SW 1271 (cell line): ENCODE measurements at regions not wholly inside any gene's neighbourhood (a gene's known extent, or its start where the extent isn't known, plus 50 kb on each side); places are given as distances from the start of the nearest gene placed in this dataset.

Experiments
- DNase-seq, 2 experiments: peaks; one replicate each; lab custom pipeline; 2025; lab: John Stamatoyannopoulos, UW

DNA sequence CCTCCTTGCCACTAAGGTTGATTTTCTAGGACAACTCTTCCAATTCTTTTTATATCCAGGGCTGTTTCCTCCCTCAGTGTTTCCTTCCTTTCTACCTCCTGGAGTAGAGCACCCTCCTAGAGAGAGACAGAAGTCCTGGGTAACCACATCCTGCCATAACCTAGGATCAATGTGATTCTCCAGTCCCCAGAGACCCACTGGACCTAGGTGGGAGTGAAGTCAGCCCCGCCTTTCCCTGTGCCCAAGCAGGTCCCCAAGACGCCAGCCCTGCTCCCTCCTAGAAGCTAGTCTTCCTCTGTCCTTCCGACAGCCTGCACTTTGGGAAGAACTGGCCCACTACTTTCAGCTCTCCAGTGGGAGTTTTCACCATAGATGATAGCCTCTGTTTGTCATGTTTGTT lies 166.8 kb upstream of the PLEKHG7 start:
- no peak for DNase-seq

DNA sequence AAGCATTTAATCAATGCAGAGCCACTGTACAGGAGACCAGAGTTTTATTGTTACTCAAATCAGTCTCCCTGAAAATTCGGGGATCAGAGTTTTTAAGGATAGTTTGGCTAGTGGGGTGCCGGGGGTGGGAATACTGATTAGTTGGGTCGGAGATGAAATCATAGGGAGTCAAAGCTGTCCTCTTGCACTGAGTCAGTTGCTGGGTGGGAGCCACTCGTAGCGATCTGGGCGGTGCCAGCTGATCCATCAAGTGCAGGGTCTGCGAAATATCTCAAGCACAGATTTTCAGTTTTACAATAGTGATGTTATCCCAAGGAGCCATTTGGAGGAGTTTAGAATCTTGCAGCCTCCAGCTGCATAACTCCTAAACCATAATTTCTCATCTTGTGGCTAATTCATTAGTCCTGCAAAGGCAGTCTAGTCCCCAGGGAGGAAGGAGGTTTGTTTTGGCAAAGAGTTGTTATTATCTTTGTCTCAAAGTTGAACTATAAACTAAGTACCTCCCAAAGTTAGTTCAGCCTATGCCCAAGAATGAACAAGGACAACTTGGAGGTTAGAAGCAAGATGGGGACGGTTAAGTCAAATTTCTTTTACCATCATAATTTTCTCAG lies 169.4 kb upstream of the PLEKHG7 start:
- DNase-seq: no peak

DNA sequence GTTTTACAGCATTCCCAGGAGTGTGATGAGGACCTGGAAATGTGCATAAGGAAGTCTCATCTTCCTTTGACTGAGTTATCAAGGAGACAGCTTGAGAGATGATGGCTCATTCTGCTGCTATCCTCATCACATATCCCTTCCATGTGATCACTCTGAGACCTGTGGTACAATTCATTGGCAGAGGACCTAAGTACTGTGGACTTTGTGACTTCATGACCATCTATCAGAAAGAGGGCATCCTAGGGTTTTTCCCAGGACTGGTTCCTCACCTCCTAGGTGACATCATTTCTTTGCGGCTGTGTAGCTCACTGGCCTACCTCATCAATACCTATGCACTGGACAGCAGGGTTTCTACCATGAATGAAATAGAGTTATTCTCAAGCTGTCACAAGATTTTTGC lies 172.1 kb upstream of the PLEKHG7 start:
- no peak for DNase-seq

DNA sequence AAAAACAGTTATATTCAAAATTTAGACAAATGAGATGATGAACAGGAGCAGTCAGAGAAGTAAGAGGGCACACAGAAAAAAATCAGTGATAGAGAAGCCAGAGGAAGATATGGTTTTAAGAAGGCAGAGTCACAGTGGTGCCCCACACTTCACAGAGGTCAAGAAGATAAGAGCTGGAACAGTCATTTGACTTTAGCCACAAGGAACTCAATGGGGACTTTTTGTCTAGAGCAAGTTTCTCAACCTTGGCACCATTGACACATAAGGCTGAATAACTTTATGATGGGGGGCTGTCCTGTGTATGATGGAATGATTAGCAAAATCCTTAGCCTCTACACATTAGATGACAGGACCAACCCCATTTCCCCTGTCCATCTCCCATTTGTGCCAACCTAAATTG lies 172.8 kb upstream of the PLEKHG7 start:
- no peak for DNase-seq

DNA sequence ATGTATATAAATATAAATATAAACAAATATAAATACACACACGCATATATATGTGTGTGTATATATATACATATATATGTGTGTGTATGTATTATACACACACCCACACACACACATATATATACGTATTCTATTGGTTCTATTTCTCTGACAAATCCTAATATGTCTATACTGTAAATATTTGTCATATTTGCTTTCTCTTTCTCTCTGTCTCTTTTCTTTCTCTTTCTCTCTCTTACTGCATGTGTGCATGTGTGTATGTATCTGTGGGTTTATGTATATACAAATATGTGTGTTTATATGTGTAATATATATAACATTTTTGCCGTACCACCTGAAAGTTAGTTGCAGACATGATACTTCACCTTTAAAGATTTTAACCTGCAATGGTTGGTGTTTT lies 174.2 kb upstream of the PLEKHG7 start:
- no peak for DNase-seq

DNA sequence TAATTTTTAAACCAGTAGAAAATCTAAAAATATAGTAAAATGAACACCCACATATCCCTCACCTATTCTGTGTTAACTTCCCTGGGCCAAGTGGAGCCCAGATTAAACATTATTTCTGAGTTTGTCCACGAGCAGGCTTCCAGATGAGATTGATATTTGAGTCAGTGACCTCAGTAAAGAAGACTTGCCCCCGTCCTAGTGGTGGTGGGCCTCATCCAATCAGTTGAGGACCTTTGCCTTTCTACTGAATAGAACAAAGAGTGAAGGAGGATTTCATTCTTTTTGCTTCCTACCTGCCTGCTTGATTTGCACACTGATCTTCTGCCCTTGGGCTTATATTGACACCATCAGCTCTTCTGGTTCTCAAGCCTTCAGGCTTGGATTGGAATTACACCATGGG lies 174.7 kb upstream of the PLEKHG7 start:
- DNase-seq: no peak

DNA sequence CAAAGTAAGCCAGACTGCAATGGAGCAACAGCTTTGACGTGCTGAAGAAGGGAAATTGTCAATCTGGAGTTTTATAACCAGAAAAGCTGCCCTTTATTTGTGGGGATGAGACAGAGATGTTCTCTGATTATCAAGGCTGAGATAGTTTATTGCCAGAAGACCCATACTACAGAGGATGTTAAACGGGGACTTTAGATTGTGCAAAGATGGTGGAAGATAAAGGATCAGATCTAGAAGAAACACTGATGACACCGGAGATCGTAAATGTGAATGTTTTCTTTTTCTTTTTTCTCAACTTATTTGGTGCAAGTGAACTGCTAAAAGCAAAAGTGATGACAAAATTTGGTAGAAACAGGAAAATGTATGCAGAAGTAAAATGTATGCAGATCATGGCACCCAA lies 178.3 kb upstream of the PLEKHG7 start:
- DNase-seq: no peak

DNA sequence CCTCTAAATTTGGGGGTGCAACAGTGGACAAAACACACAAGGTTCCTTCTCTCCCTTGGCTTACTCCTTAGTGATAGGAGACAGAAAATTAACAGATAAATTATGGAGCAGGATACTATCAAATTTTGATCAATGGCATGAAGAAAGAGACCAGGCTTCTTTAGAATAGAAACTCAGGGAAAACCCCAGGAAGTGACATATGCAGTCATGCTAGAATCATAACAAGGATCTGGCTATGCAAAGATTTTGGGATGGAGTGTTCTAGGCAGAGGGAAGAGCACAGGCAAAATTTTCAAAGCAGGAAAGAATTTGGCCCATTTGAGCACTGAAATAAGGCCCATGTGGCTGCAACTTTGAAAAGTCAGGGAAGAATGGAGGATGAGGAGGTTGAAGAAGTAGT lies 182.3 kb upstream of the PLEKHG7 start:
- DNase-seq: no peak

DNA sequence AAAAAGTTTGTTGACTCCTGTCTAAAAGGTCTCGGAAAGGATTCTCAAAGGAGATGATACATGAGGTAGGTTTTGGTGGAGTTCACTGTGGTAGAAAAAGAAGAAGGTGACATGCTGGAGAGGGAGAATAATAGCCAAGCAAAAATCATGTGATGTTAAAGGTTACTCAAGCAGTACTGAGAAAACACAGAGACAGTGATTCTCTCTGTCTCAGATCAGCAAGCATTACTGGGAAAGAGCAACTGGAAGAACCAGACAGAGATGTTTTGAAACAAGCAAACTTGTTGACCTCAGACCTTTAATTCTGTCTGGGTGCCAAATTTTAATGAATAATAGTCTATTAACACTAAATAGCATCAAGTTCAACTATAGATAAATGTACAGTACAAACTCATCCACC lies 183.5 kb upstream of the PLEKHG7 start:
- no peak for DNase-seq

DNA sequence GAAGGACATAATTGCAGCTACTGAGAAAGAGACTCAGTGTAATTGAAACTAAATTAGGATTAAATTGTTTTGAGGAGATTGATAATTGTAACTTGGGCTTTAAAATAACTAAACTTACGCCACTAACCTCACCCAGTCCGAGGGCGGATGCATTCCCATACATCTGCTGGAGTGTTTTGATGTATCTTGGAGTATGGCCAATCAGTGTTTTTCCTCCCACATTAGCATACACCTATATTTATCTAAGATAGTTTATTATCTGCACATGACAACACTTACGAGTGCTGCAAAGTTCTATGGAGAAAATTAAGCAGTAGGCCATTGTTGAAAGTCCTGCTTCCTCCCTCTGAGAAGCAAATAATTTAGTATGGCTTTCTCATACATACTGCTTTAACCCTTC lies 184.7 kb upstream of the PLEKHG7 start:
- no peak for DNase-seq

DNA sequence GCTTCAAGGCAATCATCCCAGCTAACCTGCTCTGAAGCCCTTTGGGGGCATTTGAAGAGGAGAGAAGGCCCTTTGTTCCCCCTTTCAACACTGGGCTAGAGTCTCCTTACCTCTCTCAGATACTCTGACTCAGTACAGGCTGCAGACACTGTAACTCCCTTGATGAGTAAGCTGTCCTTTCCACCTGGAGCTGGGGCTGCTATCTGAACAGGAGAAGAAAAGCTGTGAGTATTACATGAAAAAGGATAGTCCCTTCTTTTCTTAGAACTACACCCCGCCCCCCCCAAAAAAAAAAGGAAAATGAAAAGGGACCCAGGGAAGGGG lies 186.6 kb upstream of the PLEKHG7 start:
- DNase-seq: no peak

DNA sequence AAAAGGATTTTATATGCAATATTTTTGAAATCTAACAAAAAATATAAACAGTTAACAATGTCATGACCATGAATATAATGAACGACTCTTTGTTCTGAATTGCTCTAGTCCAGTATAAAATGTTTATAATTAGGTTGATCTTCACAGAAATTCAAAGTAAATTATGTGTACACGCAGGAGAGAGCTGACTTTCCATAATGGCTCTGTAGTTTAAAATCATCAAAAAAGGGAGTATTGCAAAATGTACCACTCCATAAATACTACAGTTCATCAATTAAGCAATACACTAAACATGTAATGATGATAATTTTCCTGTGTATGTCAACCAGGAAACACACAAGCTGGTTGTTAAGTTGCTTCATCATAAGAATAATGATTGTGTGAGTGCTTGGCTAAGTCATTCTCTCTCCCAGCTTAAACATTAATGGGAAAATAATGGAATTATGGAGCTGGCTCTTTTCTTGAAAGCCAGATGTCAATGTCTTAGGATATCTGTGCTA lies 189.5 kb upstream of the PLEKHG7 start:
- DNase-seq: no peak

DNA sequence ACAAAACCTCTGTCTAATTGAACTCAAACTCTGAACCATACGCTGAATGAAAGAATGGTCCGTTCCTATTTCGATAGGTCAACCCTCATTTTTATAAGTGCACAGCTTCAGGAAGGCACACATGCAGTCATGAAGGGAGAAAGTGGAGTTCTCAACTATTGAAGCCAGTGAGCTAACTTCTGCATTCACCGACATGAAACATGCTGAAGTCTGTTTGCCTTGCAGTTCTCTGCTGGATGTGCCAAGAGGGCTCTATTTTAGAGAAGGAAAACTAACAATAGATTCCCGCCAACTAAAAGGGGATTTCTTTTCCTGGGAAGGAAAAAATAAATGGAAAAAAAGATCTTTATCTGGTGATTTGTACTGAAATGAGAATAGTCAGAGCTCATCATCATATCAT lies 191.0 kb upstream of the PLEKHG7 start:
- DNase-seq: no peak

DNA sequence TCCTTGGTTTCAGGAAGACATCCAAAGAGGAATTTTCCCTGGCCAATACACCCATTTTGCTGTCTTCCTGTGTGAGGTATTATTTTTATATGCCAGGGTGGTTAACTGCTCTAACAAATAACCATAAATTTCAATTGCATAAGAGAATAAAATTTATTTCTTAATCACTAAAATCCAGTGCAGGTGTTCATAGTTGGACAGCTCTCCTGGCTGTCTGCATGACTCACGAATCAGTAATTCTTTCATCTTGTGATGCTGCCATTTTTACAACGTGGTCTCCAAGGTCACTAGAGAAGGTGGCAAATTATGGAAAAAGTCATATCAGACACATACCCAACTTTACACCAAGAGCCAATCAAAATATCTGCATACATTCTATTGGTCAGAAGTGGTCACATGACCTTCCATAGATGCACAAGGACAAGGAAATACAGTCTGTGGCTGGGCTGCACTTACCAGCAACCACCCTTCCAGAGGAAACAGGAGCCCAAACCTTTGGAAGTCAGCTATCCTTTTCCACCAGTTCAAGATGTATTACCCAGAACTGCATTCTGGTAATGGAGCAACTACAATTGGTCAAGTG lies 193.5 kb upstream of the PLEKHG7 start:
- DNase-seq: no peak

DNA sequence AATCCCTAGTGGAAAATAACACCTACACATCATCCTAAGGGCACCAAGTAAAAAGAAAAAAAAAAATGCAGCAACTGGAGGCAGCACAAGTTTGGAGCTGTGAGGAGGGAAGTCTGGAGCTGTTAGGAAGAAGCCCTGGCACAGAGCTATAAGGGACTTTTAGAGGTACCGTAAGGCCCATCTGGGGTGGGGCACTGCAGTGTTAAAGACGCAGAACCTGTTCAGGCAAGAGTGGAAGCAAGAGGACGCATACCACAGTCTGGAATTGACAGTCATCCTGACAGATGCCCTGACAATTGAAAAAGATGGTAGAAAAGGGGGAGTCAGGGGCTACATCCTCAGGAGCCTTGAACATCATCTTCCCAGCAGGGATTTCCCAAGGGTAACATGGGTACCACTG lies 195.9 kb upstream of the PLEKHG7 start:
- no peak for DNase-seq

DNA sequence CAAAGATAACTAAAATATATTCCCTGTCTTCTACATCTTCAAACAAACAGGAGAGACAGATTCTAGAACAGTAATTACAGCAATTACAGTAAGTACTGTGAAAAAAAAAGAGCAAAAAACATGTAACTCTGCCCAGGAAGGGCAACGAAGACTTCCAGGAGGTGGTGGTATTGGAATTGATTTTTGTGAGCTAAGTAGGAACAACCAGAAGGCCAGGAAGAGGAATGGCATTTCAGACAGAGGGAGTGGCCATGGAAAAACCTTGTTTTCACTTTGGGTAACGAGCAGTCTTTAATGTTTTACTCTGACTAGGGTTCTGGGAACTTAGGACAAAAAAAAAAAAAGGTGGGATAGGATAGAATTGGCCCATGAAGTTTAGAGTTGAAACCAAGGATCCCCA lies 196.3 kb upstream of the PLEKHG7 start:
- no peak for DNase-seq

DNA sequence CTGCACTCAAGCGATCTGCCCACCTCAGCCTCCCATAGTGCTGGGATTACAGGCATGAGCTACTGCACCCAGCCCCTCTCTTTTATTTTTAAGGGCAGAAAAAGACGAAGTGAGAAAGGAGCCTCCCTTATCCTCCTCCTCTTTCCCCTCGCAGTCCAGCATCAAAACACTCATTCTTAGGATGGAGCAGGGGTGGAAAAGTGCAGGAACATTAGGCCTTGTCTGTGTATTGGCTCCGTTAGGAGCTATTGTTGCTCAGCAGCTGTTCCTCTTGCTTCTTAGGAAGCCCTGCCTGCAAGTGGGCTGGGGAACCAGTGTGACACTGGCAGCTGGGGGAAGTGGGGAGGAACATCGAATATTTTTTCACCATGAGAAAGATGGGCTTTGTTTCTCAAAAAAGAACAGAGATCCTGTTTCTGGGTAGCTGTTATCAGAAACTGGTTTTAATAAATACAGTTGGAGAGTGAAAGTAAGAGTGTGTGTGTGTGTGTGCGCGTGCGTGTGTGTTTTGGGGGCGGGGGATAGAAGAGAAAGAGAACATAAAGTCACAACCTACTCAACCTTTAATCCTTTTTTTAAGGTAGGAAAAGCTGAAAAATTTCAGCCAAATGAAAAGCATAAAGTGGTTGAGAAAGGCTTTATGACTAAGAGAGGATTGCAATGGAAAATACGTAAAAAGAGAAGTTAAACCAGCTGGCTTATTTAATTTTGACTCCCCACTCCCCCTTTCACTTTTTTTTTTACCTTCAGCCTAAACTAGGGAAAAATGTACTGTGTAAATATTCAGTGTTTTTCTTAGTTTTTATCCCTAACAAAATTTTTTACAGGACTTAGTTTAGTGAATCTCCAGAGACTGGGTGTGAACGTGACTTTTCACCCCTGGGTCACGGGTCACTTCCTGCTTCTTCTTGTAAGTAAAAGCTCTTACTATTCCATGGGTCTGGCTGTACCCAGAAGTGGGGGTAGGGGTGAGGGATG lies 197.2 kb upstream of the PLEKHG7 start:
- no peak for DNase-seq

DNA sequence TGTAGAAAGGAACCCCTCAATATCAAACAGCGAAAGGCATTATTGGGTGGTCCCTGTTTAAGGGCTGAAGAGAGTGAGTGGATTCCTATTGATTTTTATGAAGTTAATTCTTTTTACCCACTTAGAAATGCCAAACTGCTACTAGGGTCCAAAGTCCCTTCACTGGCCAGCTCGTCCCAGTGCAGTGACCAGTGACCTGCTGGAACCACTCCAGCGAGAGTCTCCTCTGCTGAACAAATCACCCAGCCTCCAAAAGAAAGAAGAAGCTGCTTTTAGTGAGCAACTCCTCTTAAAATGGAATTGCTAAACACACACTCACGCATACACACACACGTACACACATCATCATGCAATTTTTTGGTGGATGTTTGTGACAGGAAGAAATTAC lies 198.2 kb upstream of the PLEKHG7 start:
- DNase-seq: no peak

DNA sequence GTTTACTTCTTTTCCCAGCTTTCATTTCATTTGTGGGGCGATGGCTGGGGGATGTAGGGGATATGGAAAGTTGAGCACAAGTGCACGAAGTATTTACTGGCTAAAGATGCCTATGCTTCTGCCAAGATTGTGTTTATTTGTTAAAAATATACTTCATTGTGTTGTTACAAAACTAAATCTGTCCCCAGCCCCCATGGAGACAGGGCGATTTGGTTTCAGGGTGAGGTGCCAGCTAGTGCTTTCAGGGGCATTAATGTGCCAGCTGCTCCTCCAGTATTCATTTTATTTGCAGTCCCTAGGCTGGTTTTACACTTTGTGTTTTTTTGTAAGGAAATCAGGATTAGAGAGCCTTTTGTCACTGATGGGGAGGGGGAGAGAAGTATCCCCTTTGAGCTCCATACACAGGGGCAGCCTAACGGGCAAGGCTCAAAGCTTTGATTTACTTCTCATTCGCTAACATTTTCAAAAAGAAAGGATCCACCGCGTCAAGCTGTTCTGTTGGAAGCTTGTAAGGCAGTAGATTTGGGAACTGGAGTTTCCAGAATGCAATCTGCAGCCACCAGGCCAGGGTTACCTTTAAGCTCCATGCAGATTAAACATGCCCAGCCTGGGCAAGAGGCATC lies 198.7 kb upstream of the PLEKHG7 start:
- DNase-seq: no peak

DNA sequence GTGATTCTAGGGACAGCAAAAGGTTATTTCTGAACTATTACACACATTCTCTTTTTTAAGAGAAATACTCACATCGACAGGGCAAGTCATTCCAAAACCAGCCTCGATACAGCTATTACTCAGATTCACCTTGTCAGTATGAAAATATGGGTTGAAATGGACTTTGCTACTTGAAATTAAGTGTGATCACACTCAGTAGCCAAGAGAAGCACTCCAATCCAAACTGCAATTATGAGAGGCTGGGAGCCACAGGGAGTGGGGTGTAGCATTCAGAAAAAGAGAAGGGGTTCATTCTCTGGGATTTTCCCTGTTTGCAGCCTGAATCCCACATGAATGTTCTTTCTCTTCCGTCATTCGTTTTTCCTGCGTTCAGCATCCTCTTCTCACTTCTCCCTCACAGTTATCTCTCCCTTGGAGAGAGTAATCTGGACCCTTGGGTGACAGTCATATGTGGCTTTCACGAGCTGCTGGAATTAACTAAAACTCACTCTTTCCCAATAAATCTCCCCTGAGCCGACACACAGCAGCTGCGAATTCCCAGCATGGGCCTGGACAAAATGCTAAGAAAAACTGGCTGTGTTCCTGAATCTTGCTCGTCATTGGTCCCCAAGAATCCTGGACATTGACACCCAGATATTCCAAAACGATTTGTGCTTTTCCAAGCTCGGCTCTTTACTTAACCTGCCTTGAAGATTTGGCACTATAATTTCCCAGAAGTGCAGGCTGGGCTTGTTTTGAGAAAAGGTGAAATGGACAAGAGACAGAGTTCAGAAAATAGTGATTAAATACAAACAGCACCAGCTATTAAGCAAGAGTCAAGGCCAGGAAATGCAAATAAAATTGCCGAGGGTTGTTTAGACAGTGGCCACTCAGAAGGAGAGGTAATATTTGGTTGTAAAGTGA lies 199.5 kb upstream of the PLEKHG7 start:
- no peak for DNase-seq

DNA sequence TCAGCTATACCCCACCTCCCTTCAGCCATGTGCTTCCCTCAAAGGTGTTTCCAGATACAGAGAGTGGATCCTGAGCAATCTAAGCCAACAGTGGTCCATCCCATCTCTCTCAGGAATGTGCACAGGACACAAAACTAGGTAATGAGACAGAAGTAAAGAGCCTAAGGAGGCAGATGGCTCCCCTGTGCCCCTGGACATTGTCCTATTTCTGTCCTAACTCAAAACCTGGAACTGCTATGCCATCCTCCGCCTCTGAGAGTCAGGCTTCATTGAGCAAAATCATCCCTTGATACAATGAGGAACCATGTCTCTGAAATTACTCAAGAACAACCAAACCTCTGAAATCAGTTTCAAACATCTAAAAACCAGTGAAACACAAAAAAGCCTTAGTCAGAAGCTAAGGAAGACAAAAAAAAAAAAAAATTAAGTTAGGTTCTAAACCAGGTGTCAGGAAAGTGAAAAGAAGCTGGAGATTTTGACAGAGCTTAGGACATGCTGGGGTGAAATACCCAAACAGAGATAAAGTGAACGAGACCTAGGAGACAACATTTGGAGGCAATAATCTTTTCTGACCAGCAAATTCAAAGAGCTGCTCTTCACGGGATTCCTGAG lies 200.3 kb upstream of the PLEKHG7 start:
- no peak for DNase-seq
